ENCODE measurements at regions not wholly inside any gene's neighbourhood (a gene's known extent, or its start where the extent isn't known, plus 50 kb on each side); places are given as distances from the start of the nearest gene placed in this dataset.

DNA sequence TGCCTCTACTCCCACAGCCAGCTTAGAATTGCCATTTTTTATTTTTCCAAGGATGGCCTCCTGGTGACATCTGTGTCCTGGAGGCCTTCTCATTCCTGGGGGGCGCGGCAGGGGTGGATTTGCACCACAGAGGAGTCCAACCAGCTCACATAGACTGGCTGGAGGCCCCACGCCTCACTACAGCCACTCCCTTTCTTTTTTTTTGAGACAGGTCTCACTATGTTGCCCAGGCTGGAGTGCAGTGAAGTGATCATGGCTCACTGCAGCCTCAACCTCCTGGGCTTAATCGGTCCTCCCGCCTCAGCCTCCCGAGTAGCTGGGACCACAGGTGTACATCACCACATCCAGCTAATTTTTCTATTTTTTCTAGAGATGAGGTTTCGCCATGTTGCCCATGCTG is 57.6 kb upstream of the DOCK1 start:
- DNase-seq (ENCODE audit: low read depth), result no peak

- DNase-seq (ENCODE audit: low read depth), result no peak
Observed at GRCh38 chr10:126849646-126850045, 55.6 kb upstream of the DOCK1 start.

- no peak for DNase-seq (ENCODE audit: low read depth)
Observed at GRCh38 chr10:126851414-126852108, 53.7 kb upstream of the DOCK1 start.

DNA sequence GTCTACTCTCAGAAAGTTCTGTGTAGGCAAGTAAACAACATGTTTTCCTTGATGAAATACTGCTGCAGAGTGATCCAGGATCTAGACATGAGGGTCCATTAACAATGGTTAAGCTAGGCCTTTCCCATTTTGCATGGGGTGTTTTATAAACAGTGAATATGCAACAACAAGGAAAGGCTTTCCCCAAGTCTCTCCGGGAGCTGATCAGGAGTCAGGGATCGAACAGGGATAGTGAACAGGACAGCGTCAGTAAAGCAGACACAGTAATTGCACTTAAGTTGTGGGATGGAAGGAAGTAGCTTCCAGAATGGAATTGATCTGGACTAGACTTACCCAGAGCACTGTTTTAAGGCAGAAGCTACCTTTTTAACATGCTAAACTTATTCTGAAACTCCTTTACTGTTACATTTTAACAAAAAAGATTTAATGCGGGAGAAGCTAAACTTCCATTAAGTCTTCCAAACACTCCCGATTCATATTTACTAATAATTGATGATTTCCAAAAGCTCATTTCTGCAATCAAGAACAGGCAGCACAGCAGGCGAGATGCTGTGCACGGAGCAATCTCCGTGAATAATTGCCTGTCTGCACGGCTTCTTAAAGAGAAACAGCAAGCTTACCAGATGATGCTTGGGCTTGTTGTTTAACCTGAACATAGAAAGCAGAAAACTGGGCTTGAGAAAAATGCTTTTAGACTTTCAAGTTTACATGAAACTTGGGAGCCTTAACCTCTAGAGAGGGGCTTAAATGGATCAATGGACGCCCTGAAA is 50.3 kb upstream of the DOCK1 start:
- no peak for DNase-seq (ENCODE audit: low read depth)

Data from HS-27A (cell line).